ENCODE measurements at regions not wholly inside any gene's neighbourhood (a gene's known extent, or its start where the extent isn't known, plus 50 kb on each side); places are given as distances from the start of the nearest gene placed in this dataset.

DNA sequence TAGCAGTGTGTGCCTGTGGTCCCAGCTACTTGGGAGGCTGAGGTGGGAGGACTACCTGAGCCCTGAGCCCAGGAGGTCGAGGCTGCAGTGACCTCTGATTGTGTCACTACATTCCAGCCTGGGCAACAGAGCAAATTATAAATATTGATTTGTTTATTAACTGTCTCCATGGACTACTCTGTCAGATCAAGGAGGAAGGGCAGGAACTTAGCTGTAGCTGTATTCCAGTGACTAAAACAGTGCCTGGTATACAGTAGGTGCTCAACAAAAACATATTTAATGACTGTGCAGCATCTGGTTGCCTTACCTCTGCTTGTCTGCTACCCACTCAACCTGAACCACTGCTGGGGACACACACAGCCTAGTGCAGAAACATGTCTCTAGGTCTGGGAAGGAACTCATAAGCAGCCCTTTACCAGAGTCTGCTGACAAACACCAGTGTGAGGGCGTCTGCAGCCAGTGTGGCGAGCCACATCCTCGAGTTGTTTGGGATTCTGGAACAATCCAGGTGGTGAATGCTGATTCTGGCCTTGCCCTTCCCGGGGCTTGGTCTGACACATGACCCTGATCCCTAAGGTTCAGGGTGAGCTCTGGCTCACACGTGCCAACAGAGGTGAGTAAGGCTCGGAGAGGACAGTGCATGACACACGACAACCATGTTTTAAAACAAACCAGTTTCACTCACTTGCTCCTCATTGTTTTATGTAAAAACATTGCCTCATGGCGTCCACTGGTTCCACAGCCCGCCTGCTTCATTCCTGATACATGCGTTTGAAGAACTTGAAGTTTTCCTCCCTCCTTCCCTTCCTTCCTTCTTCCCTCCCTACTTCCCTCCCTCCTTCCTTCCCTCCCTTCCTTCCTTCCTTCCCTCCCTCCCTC is 117.9 kb upstream of the ZNF217 start:
- TF ChIP-seq CTCF (IDR thresholded peaks at IDR 0.05; ENCODE audit: low read depth, low read length, poor library complexity, severe bottlenecking) (no peak), EZH2phosphoT487 (IDR thresholded peaks at IDR 0.05; ENCODE audit: borderline replicate concordance, low read length) (no peak)

All from DOHH2 (cell line).